WTC11 (cell line): ENCODE measurements at regions not wholly inside any gene's neighbourhood (a gene's known extent, or its start where the extent isn't known, plus 50 kb on each side); places are given as distances from the start of the nearest gene placed in this dataset.

Experiments used
- ATAC-seq: fragments of 200-7000 bp; cut with Tn5 transposase; 2 replicates; pipeline ENCODE4 v1.10.0; 2021; ENCODE audit warnings: mild to moderate bottlenecking, moderate library complexity
- CTCF ChIA-PET: fragments of 300-600 bp; sonication (Branson Sonifier 250); formaldehyde crosslinking; loops from one replicate; lab custom pipeline; 2021; ENCODE audit warnings: antibody characterized with exemption; lab: Charles Lee
- POLR2A ChIA-PET: fragments of 350-600 bp; sonication (Branson Sonifier 250); formaldehyde crosslinking; loops from one replicate; lab custom pipeline; 2021; ENCODE audit warnings: antibody characterized with exemption; lab: Charles Lee
- DNase-seq: peaks from one replicate; pipeline ENCODE4 v3.0.0; 2021; ENCODE audit warnings: low spot score
- H3K27ac Mint-ChIP-seq: 2 replicates; pipeline ENCODE4 v1.8.0; 2021; ENCODE audit warnings: mixed read lengths
- H3K27me3 Mint-ChIP-seq: 2 replicates; pipeline ENCODE4 v1.8.0; 2021; ENCODE audit warnings: low read depth, mild to moderate bottlenecking, moderate library complexity, mixed read lengths
- H3K36me3 Mint-ChIP-seq: 2 replicates; pipeline ENCODE4 v1.8.0; 2021; ENCODE audit warnings: mixed read lengths
- H3K4me1 Mint-ChIP-seq: 2 replicates; pipeline ENCODE4 v1.8.0; 2022; ENCODE audit warnings: mixed read lengths
- H3K4me3 Mint-ChIP-seq: 2 replicates; pipeline ENCODE4 v1.8.0; 2021; ENCODE audit warnings: mild to moderate bottlenecking, moderate library complexity, mixed read lengths
- H3K9me3 Mint-ChIP-seq: 2 replicates; pipeline ENCODE4 v1.8.0; 2021; ENCODE audit warnings: mixed read lengths
- AR ChIP-seq: fragments of 250-450 bp; sonication (Bioruptor Pico); IDR thresholded peaks from 2 replicates; pipeline ENCODE4 v1.9.0; 2021; ENCODE audit warnings: mild to moderate bottlenecking
- CBFB ChIP-seq: sonication (generic); formaldehyde crosslinking; IDR thresholded peaks from 2 replicates; pipeline ENCODE4 v1.8.1; 2022; ENCODE audit warnings: mild to moderate bottlenecking, low read depth, missing genetic modification reagents
- FOXJ3 ChIP-seq: sonication (generic); formaldehyde crosslinking; IDR thresholded peaks from 2 replicates; pipeline ENCODE4 v1.9.0; 2021; ENCODE audit warnings: missing genetic modification reagents, mild to moderate bottlenecking, borderline replicate concordance
- NFATC4 ChIP-seq: fragments of 250-450 bp; sonication (Bioruptor Pico); IDR thresholded peaks from 2 replicates; pipeline ENCODE4 v1.9.0; 2021; ENCODE audit warnings: mild to moderate bottlenecking
- NR1H2 ChIP-seq: sonication (generic); formaldehyde crosslinking; IDR thresholded peaks from 2 replicates; pipeline ENCODE4 v1.9.0; 2021; ENCODE audit warnings: mild to moderate bottlenecking, moderate library complexity, missing genetic modification reagents
- SMAD4 ChIP-seq: sonication (generic); formaldehyde crosslinking; IDR thresholded peaks from 2 replicates; pipeline ENCODE4 v1.8.0; 2022; ENCODE audit warnings: mild to moderate bottlenecking, missing genetic modification reagents
- SP1 ChIP-seq: sonication (generic); formaldehyde crosslinking; conservative IDR thresholded peaks from 2 replicates; pipeline ENCODE4 v1.8.1; 2022; ENCODE audit warnings: missing genetic modification reagents
- ZMAT4 ChIP-seq: fragments of 250-450 bp; sonication (Bioruptor Pico); IDR thresholded peaks from 2 replicates; pipeline ENCODE4 v1.9.0; 2021; ENCODE audit warnings: mild to moderate bottlenecking
- ZNF219 ChIP-seq: sonication (generic); formaldehyde crosslinking; IDR thresholded peaks from 2 replicates; pipeline ENCODE4 v1.8.0; 2023; ENCODE audit warnings: missing genetic modification reagents, mild to moderate bottlenecking, borderline replicate concordance
- ZNF317 ChIP-seq: sonication (generic); formaldehyde crosslinking; IDR thresholded peaks from 2 replicates; pipeline ENCODE4 v1.8.1; 2023; ENCODE audit warnings: low read depth, mild to moderate bottlenecking, moderate library complexity, missing genetic modification reagents, borderline replicate concordance
- ZNF423 ChIP-seq: fragments of 250-450 bp; sonication (Bioruptor Pico); IDR thresholded peaks from 2 replicates; pipeline ENCODE4 v2.1.2; 2022; ENCODE audit warnings: mild to moderate bottlenecking, moderate library complexity
- ZNF671 ChIP-seq: fragments of 250-450 bp; sonication (Bioruptor Pico); IDR thresholded peaks from 2 replicates; pipeline ENCODE4 v1.8.0; 2021; ENCODE audit warnings: mild to moderate bottlenecking
- TF ChIP-seq, protein P1 (sequence below): sonication (generic); formaldehyde crosslinking; IDR thresholded peaks from 2 replicates; pipeline ENCODE4 v1.8.1; 2023; ENCODE audit warnings: mild to moderate bottlenecking, missing genetic modification reagents, borderline replicate concordance
- TF ChIP-seq, protein P2 (sequence below): fragments of 250-450 bp; sonication (Bioruptor Pico); IDR thresholded peaks from 2 replicates; pipeline ENCODE4 v1.9.0; 2021; ENCODE audit warnings: mild to moderate bottlenecking, borderline replicate concordance
- TF ChIP-seq, protein P3 (sequence below): sonication (generic); formaldehyde crosslinking; IDR thresholded peaks from 2 replicates; pipeline ENCODE4 v1.8.1; 2023; ENCODE audit warnings: mild to moderate bottlenecking, missing genetic modification reagents
- TF ChIP-seq, protein P4 (sequence below): sonication (generic); formaldehyde crosslinking; IDR thresholded peaks from 2 replicates; pipeline ENCODE4 v1.8.1; 2023; ENCODE audit warnings: mild to moderate bottlenecking, missing genetic modification reagents
- TF ChIP-seq, protein P5 (sequence below): fragments of 250-450 bp; sonication (Bioruptor Pico); IDR thresholded peaks from 2 replicates; pipeline ENCODE4 v1.9.0; 2021; ENCODE audit warnings: moderate library complexity, mild to moderate bottlenecking, inconsistent platforms, borderline replicate concordance
- TF ChIP-seq, protein P6 (sequence below): fragments of 200-600 bp; IDR thresholded peaks from 2 replicates; pipeline ENCODE4 v1.8.0; 2022; ENCODE audit warnings: antibody characterized with exemption
- TF ChIP-seq, protein P7 (sequence below): sonication (generic); formaldehyde crosslinking; IDR thresholded peaks from 2 replicates; pipeline ENCODE4 v1.8.1; 2023; ENCODE audit warnings: mild to moderate bottlenecking, missing genetic modification reagents, moderate library complexity

DNA sequence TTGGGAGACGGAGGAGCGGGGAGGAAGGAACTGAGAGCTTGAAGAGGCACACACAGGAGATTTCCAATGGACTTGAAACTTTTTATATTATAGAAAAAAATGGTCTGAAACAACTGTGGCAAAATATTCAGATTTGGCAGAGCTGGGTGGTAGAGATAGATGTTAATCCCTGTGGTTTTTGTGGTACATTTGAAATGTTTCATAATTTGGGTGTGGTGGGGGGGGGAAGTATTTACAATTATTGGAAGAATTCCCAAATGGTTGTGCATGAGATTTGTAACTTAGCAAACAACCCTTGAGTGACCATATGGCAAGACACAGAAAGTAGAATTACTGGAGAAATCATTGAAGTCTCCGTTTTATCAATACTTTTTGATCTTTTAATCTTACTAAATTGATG is 588.8 kb upstream of the PSMD7 start (continued):
- TF ChIP-seq, protein P1, sequence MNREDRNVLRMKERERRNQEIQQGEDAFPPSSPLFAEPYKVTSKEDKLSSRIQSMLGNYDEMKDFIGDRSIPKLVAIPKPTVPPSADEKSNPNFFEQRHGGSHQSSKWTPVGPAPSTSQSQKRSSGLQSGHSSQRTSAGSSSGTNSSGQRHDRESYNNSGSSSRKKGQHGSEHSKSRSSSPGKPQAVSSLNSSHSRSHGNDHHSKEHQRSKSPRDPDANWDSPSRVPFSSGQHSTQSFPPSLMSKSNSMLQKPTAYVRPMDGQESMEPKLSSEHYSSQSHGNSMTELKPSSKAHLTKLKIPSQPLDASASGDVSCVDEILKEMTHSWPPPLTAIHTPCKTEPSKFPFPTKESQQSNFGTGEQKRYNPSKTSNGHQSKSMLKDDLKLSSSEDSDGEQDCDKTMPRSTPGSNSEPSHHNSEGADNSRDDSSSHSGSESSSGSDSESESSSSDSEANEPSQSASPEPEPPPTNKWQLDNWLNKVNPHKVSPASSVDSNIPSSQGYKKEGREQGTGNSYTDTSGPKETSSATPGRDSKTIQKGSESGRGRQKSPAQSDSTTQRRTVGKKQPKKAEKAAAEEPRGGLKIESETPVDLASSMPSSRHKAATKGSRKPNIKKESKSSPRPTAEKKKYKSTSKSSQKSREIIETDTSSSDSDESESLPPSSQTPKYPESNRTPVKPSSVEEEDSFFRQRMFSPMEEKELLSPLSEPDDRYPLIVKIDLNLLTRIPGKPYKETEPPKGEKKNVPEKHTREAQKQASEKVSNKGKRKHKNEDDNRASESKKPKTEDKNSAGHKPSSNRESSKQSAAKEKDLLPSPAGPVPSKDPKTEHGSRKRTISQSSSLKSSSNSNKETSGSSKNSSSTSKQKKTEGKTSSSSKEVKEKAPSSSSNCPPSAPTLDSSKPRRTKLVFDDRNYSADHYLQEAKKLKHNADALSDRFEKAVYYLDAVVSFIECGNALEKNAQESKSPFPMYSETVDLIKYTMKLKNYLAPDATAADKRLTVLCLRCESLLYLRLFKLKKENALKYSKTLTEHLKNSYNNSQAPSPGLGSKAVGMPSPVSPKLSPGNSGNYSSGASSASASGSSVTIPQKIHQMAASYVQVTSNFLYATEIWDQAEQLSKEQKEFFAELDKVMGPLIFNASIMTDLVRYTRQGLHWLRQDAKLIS = no peak
- TF ChIP-seq, protein P2, sequence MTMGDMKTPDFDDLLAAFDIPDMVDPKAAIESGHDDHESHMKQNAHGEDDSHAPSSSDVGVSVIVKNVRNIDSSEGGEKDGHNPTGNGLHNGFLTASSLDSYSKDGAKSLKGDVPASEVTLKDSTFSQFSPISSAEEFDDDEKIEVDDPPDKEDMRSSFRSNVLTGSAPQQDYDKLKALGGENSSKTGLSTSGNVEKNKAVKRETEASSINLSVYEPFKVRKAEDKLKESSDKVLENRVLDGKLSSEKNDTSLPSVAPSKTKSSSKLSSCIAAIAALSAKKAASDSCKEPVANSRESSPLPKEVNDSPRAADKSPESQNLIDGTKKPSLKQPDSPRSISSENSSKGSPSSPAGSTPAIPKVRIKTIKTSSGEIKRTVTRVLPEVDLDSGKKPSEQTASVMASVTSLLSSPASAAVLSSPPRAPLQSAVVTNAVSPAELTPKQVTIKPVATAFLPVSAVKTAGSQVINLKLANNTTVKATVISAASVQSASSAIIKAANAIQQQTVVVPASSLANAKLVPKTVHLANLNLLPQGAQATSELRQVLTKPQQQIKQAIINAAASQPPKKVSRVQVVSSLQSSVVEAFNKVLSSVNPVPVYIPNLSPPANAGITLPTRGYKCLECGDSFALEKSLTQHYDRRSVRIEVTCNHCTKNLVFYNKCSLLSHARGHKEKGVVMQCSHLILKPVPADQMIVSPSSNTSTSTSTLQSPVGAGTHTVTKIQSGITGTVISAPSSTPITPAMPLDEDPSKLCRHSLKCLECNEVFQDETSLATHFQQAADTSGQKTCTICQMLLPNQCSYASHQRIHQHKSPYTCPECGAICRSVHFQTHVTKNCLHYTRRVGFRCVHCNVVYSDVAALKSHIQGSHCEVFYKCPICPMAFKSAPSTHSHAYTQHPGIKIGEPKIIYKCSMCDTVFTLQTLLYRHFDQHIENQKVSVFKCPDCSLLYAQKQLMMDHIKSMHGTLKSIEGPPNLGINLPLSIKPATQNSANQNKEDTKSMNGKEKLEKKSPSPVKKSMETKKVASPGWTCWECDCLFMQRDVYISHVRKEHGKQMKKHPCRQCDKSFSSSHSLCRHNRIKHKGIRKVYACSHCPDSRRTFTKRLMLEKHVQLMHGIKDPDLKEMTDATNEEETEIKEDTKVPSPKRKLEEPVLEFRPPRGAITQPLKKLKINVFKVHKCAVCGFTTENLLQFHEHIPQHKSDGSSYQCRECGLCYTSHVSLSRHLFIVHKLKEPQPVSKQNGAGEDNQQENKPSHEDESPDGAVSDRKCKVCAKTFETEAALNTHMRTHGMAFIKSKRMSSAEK = no peak
- TF ChIP-seq AR = no peak
- no peak for TF ChIP-seq SP1 (CRISPR knock-in tag)

DNA sequence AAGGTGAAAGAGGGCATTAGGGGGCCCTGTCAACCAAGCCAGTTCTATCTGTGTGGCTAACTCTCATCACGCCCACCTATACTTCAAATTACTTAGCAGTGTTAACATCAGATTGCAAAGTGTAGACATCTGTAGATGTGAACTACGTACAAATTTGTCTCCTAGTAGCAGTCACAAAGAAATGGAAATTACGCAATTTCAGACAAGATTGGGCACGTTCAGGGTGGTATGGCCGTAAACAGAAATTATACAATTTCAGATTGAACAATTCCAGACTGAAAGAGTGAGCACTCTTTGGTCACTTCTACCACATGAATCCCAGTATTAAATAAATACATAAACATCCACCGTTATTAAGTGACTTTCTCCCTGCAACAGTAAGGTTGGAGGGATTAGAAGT is 592.7 kb upstream of the PSMD7 start:
- ChIA-PET POLR2A (no interaction called here), CTCF (no interaction called here)
- DNase-seq (no peak), ATAC-seq (no peak)
- no peaks in the 10 kb centered on the region for H3K36me3 Mint-ChIP-seq
- H3K27me3 Mint-ChIP-seq = no peaks in the 10 kb centered on the region
- H3K4me1 Mint-ChIP-seq = peaks cover 3% of the 10 kb centered on the region; the same call in 1 of the 2 replicates
- H3K9me3 Mint-ChIP-seq = peaks cover 16% of the 10 kb centered on the region
- H3K27ac Mint-ChIP-seq = no peak overlapping the region
- H3K4me3 Mint-ChIP-seq = no peak overlapping the region
- TF ChIP-seq, protein P3, sequence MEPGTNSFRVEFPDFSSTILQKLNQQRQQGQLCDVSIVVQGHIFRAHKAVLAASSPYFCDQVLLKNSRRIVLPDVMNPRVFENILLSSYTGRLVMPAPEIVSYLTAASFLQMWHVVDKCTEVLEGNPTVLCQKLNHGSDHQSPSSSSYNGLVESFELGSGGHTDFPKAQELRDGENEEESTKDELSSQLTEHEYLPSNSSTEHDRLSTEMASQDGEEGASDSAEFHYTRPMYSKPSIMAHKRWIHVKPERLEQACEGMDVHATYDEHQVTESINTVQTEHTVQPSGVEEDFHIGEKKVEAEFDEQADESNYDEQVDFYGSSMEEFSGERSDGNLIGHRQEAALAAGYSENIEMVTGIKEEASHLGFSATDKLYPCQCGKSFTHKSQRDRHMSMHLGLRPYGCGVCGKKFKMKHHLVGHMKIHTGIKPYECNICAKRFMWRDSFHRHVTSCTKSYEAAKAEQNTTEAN (CRISPR knock-in tag) = no peak
- no peak for TF ChIP-seq ZNF219 (CRISPR knock-in tag)
- TF ChIP-seq FOXJ3 (CRISPR knock-in tag) = no peak
- TF ChIP-seq, protein P4, sequence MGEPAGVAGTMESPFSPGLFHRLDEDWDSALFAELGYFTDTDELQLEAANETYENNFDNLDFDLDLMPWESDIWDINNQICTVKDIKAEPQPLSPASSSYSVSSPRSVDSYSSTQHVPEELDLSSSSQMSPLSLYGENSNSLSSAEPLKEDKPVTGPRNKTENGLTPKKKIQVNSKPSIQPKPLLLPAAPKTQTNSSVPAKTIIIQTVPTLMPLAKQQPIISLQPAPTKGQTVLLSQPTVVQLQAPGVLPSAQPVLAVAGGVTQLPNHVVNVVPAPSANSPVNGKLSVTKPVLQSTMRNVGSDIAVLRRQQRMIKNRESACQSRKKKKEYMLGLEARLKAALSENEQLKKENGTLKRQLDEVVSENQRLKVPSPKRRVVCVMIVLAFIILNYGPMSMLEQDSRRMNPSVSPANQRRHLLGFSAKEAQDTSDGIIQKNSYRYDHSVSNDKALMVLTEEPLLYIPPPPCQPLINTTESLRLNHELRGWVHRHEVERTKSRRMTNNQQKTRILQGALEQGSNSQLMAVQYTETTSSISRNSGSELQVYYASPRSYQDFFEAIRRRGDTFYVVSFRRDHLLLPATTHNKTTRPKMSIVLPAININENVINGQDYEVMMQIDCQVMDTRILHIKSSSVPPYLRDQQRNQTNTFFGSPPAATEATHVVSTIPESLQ (CRISPR knock-in tag) = no peak
- TF ChIP-seq, protein P5, sequence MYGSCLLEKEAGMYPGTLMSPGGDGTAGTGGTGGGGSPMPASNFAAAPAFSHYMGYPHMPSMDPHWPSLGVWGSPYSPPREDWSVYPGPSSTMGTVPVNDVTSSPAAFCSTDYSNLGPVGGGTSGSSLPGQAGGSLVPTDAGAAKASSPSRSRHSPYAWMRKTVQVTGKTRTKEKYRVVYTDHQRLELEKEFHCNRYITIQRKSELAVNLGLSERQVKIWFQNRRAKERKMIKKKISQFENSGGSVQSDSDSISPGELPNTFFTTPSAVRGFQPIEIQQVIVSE (CRISPR knock-in tag) = no peak
- no peak for TF ChIP-seq NR1H2 (CRISPR knock-in tag)
- TF ChIP-seq ZMAT4 (CRISPR knock-in tag) = no peak
- no peak for TF ChIP-seq SMAD4 (CRISPR knock-in tag)
- TF ChIP-seq, protein P6, sequence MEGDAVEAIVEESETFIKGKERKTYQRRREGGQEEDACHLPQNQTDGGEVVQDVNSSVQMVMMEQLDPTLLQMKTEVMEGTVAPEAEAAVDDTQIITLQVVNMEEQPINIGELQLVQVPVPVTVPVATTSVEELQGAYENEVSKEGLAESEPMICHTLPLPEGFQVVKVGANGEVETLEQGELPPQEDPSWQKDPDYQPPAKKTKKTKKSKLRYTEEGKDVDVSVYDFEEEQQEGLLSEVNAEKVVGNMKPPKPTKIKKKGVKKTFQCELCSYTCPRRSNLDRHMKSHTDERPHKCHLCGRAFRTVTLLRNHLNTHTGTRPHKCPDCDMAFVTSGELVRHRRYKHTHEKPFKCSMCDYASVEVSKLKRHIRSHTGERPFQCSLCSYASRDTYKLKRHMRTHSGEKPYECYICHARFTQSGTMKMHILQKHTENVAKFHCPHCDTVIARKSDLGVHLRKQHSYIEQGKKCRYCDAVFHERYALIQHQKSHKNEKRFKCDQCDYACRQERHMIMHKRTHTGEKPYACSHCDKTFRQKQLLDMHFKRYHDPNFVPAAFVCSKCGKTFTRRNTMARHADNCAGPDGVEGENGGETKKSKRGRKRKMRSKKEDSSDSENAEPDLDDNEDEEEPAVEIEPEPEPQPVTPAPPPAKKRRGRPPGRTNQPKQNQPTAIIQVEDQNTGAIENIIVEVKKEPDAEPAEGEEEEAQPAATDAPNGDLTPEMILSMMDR = no peak
- no peak for TF ChIP-seq ZNF423 (CRISPR knock-in tag)
- no peak for TF ChIP-seq NFATC4
- TF ChIP-seq CBFB (CRISPR knock-in tag) = no peak
- TF ChIP-seq, protein P7, sequence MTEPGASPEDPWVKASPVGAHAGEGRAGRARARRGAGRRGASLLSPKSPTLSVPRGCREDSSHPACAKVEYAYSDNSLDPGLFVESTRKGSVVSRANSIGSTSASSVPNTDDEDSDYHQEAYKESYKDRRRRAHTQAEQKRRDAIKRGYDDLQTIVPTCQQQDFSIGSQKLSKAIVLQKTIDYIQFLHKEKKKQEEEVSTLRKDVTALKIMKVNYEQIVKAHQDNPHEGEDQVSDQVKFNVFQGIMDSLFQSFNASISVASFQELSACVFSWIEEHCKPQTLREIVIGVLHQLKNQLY (CRISPR knock-in tag) = no peak
- TF ChIP-seq ZNF671 (CRISPR knock-in tag) = no peak
- TF ChIP-seq ZNF317 (CRISPR knock-in tag) = no peak
